ENCODE measurements at regions not wholly inside any gene's neighbourhood (a gene's known extent, or its start where the extent isn't known, plus 50 kb on each side); places are given as distances from the start of the nearest gene placed in this dataset.

DNA sequence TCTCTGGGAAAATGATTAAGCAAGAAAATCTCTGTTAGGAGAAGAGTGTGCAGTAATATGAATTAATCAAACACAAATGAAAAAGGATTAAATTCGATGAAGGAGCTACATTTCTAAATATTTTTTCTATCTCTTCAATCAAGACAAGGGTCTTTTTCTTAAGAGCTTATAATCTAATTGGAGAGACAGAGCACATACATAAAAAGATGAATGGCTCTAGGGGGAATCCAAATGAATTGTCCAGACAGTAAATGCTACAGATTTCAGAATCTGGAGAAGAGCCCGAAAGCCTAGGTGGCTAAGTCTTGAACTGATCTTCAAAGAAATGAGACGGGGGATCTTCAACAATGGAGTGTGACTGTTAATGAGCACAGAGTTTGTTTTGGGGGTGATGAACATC, 723.6 kb downstream of the UTRN start:
- DNase-seq = no peak

DNA sequence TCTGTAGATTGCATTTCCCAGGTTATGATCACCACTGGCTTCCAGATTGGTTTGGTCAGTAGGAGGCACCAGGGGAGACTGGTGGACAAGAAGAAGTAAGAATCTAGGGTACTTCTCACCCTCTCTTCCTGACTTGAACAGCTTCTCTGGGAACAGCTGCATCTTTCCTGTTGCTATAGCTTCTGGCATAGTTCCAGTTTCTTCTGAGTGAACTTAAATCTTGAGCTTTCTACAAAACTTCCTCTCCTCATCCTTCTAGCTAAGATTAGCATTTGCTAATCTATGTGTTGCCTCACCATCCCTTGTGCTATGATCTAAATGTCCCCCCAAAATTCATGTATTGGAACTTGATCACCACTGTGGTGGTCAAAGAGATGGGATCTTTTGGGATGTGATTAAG, 724.6 kb downstream of the UTRN start:
- DNase-seq = no peak

DNA sequence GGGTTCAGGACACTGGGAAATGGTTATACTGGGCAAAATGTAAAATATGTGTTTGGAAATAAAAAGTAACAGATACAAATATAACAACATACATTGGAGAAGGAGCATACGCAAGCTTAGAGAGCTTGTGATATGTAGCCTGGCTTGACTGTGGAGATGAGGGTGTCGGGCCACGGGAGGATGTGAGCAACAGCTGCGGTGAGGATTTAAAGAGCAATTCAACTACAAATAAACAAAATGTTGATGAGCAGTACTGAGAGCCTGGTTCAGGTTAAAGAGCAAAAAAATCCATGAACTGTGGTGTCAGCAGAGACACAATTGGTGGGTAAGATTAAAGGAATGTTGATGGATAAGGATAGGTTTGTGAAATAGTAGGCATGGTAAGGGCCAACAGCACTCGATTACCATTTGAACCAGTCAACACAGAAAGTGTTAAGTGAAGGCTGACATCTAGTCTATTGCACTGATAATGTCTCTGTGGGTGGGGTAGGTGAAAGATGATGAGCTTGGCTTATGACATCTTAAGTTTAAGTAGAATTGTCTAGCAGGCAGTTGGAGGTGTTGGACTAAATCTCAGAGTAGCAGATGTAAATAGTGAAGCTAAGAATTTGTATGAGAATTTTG, 723.2 kb downstream of the EPM2A start:
- no peak for DNase-seq

DNA sequence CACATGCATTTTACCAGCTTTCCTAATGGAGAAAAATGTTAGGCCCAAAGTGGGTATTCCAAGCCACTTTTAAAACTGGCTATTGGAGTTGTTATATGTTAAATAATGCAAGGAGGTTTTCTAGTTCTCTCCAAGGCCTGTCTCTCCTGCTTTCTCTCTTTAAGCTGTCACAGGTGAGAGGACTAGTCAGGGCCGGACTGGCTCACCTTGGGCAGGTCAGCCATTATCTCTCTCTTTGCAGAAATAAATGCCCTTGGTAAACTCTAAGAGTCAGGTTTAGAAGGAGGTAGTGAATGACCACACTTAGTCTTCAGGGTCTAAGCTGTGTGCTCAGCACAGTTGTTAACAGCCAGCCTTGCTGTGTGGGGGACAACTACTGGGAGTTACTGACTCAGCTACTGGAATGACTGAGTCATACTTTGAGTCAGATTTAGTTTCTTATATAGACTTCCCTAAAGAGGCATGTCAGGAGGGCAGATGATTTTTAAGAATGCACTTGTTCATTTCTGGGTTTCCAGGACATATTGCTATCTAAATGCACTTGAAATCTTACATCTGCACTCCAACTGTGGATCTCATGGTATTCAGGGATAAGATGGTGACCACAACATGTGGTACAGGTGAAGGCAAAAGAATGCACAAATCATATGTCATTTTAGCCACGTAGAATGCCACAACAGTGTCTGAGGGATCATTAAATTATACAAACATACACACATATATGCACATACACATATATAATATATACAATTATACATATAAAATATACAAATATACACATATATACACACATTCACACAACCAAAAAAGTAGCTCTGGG, 719.4 kb downstream of the EPM2A start:
- no peak for DNase-seq

DNA sequence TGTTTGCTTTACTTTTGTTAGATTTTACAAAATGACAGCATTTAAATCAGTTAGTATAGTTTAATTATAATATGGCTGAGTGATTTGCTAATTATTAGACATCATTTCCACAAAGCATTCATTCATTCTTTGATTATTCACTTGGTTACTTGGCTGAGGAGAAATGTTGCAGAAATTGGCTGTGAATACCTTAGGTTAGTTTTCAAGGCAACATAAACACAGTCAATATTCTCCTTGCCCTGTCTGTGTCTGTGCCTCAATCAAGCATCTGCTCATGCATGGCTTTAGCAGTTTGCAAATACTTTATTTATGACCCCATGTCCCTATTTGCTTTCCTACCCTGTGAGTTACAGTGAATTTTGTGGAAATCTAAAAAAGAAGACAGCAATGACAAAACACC, 718.3 kb downstream of the EPM2A start:
- no peak for DNase-seq

DNA sequence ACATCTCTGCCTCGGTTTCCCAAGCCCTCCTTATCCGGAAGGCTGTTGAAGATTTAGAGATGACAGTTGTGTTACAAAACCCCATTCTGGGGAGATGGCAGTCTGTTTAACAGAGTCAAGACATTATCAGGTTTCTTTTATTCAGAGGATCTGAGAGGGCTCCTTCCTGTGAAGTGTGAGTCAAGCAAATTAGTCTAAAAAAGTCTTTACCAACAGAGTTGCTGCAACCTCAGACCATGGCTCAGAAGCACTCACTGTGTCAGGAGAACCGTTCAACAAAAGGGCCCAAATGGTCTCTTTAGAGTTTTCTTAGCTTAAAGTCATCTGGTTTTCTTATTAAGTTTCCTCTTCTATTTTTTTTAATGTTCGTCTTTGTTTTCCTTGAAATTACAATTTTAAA, 717.8 kb downstream of the EPM2A start:
- DNase-seq = no peak

DNA sequence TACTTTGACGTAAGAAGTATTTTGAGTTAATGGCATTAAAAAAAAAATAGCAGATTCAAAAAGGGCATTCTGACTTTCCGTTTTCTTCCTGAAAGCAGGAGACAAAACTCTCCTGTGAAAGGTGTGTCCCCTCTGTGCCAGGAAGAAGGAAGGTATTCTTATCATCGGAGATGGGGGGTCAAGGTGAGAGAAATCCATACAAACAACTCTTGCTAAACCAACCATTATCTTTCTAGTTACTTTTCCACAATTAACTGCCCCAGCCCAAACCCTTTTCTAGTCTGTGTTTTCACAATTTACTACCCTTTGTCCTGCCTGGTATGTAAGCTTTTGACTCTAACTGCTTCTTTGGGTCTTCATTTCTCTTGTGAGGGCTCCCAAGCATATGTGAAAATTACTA, 717.3 kb downstream of the EPM2A start:
- no peak for DNase-seq

DNA sequence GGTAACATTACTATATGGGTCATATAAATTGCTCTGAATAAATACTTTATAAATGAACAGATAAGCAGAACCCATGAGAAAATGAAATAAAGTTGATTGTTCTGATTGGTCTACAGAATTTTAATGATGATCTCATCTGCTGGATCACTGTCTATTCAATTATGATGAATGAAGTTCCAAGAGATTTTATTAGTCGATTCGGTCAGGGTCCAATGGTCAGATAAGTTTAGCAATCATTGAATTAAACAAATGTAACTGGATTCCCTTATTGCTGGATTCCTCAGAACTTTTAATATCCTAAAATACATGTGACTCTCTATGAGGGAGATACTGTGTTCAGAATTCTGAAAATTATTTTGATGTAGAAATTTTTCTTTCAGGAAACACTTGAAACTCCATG, 715.2 kb downstream of the EPM2A start:
- no peak for DNase-seq

DNA sequence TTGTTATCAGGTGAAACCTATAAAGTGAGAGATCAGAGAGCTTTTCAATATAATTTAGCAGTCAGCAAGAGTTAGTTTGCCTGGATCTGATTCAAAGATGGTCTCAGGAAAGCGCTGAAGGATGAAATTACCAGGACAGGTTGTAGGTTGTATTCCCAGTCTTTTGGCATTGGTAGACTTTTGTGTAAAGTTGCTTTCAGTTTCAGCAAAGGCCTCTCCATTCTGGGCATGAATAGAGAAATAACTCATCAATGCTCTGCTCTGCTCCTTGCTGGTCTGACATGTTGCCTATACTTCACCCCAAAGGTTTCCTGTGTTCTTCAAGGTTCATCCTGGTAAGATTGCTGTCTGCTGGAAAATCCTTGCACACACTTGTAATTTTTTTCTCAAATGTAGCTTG, 714.8 kb downstream of the EPM2A start:
- no peak for DNase-seq

DNA sequence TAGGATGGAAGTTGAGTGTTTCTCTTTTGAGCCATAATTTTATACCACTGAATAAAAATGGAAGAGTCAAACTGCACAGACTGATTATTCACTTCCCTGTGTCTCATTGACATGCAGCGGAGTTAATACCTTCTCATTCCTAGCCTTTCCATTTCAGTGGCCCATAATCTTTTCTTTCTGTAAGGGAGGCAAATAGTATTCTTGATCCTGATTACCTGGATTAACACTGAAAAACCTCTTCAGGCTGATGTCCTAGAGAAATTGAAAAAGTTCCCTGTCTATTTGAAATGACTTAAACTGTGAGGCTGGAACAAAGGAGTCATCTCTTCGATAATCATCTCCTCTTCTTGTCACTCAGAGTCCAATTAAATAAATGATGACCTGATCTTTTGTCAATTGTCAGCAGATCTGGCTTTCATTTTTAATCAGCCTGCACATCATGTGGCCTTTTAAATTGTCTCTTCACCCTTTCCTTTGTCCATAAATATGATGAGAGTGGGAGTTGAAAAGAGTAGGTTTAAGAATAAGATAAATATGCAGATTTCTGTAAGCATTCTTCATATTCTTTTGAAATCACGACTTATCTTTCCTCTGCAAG, 713.0 kb downstream of the EPM2A start:
- no peak for DNase-seq

DNA sequence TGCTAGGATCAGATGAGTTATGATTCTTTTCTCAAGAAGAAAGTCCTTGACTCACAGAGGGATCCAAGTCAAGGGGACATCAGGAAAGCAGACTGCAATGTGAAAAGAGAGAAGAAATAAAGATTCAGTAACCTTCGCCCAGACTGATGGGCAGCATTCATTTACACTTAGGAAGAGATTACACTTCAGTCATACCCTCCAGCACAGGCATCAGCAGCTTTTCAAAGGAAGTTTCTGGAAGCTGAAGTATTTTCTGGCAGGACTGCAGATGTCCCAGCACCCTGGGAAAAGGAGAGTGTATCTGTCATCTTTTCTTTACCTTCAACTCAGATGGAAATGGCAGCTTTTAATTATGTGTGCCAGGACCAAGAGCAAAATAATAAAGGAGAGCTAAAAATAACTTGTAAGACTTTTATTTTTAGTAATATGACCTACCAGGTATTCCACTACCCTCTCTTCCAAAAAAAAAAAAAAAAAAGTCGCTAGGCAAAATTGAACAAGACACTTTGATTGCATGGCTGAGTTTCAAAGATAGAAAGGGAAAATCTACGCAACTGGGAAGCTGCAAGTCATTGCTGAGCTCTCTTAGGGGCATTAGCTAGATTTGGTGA, 712.1 kb downstream of the EPM2A start:
- no peak for DNase-seq

DNA sequence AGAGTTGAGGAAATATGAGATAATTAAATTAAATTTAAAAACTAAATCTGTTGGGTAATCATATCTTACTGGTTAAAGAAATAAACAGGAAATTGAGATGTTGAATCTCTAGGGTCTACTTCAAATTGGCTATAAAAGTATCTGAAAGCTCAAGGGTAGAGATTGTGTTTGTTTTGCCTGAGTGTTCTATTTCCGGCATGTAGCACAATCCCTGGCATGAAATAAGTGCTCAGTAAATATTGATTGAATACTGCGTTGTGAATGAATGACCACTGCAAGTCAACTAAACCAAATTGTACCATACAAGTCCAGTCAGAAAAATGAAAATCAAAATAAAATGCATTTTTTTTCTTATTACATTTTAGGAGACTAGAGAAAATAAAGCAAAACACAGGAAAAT, 709.8 kb downstream of the EPM2A start:
- no peak for DNase-seq

DNA sequence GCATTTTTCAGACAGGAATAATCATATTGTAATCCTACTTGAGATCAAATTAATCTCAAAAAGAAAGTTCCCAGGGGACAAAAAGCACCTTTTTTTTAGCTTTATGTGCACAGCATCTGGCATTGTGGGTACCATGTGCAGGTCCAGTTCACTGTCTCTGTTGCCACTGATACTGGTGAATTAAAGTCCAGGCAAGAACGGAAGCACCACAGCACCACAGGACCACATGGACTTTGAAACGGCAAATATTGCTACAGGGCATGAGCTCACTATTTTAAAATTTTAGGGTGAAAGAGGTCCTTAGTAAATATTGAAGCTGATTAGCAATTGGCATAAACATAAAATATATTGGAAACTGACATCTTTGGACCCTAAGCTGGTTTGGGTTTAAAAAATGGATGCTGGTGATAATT, 709.0 kb downstream of the EPM2A start:
- DNase-seq = no peak

DNA sequence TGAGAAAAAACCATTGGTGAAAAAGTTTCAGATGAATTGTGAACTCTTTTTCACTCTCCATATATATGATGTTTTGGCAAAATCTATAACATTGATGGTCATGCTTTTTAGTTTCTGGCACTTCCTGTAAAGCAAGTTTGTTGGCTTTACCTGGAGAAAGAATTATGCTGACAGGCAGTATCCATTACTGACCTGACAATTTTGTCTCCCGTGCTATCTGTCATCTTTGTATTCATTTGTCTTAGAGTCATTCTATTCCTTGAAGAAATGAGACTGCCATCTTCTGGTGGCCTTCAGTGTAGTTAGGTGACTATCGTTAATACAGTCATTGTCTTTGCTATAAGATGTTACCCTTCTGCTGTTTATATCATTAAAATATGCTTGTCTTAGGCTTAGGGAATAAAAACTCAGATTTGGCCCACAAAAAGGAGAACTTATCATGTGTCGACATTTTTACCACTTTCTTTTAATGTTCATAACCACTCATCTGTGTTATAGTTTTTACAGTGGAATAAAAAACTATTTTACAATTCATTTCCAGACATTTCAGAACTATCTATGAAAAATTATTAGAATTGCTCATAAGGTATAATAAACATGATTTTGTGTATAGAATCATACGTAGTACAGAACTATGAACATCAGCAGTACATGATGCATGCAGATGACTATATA, 707.0 kb downstream of the EPM2A start:
- peak; percentile 14 for DNase-seq

DNA sequence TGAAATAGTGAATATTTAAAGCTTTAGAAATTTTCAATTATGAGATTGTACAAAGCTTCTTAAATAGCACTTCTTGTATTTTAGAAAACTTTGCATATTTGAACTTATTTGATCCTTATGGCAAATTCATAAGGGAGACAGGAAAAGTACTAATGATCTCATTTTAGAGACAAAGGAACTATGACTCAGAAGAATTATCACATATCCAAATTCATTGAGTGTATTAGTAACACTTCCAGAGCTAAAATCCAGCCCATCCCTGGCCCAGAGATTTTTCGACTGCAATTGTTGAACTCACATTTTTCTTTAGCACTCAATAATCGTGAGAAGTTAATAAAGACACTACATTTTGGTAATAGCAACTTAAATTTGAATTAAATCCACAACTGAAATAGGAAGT, 704.3 kb downstream of the EPM2A start:
- no peak for DNase-seq

DNA sequence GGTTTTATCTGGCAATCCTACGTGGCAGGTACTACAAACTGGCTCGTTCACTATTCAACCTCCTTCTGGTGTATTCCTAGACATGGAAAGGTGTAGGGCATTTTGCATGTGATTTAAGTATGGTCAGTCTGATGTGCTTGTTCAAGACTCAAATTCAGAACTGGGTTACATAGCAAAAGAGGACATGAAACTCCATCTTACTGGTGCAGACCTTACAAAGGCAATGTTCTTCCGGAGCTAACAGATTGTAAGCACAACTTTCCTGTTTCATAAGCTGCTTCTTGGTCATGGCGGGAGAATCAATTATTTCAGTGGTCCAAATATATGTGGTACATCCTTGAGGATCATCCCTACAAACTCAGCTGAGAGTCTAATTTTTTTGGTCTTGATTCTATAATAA, 703.4 kb downstream of the EPM2A start:
- DNase-seq = no peak

DNA sequence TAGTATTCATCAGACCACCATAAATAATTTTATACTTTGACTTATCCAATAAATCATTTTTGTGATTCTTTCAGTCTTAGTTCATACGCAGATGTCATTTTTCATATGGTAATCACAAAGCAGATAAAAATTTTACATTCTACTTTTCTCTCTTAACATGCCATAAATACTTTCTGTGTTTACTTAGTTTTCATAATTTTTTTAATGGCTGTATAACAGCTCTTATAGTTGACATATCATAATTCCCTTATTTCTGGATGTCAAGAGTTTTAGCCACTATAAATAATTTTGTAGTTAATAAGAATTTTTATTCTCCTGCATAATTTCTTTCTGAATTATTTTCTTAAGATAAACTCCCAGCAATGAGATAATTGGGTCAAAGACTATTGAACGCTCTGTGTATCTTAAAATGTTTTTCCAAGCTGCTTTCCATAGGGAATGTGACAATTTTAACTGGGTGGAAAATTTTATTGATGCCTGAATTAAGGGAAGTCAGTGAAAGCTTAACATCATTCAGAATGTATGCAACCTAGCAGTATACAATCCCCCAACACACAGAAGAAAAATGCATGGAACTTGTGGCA, 702.7 kb downstream of the EPM2A start:
- DNase-seq = no peak

DNA sequence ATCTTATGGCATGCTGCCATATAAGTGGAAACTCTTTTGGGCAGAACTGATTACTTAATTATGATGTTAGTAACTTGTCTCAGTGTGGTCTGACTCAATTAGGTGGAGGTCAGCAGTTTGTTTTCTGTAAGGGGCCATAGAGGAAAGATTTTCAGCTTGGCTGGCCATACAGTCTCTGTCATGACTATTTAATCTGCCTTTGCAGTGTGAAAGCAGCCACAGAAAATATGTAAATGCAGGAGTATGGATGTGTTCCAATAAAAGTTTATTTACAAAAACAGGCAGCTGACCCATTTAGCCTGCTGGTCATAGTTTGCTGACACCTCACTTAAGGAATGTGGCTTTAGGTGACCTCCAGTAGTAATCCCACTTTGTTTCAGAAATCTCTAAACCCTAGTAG, 700.7 kb downstream of the EPM2A start:
- DNase-seq = no peak

DNA sequence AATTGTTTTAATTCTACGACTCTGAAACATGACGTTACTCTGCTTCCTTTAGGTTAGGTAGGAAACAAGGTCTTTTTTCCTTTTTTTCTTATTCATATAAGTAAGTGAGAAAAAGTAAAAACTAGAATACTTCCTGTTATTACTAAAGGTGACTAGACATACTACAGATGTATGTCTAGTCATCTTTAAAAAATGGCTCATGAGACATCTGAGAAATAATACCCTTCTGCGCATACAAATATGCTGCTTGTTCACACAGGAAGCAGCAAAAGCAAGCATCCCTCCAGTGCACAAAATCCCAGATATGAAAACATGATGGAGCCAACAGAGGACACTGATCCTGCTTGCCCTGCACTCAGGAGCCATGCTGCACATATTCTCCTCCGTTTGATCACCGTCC, 699.1 kb downstream of the EPM2A start:
- no peak for DNase-seq

DNA sequence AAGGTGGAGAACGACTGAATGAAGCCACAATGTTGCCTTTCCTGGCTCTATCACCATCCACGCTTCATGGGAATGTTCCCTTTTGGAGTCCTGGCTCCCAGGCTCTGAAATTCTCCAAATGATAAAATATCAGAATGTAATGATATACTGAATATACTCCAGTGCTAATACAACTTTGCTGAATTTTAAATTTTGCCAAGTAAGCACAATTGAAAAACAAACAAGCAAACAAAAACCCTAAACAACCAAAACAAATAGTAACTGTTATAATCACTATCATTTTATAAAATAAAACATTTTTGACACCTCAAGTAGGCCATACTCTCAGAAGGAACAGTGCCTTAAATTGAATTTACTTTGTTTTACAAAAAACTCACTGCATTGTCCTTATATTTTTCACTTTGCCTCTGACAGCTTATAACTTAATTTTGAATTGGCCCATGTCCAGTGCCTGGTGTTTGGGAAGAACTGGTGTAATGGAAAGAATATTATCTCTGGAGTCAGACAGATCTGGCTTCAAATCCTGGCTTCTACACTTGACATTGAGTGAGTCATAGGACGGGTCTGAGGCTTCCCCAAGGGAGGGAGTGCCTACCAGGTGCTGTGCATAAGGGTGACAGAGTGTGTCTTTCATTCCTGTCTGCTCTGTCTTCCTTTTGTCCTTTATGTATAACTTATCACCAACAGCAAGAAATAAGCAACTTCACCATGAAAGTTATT, 698.3 kb downstream of the EPM2A start:
- no peak for DNase-seq

DNA sequence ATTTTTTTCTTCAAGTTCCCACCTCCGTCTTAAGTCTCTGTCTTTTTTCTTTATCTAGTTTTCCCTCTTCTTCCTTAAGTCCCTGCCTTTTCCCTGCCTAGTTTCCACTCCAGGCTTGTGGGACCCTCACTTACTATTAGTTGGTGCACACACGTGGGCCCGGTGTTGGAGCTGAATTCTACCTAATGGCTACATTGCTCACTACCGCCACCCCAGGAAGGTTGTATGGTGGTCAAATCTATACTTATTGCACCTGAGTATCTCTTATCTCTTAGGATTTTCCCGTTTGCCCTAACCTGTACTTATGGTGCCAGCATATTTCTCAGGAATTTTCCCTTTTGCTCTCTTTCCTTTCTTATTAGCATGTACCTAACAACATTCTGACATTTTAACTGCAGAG, 692.8 kb downstream of the EPM2A start:
- no peak for DNase-seq

DNA sequence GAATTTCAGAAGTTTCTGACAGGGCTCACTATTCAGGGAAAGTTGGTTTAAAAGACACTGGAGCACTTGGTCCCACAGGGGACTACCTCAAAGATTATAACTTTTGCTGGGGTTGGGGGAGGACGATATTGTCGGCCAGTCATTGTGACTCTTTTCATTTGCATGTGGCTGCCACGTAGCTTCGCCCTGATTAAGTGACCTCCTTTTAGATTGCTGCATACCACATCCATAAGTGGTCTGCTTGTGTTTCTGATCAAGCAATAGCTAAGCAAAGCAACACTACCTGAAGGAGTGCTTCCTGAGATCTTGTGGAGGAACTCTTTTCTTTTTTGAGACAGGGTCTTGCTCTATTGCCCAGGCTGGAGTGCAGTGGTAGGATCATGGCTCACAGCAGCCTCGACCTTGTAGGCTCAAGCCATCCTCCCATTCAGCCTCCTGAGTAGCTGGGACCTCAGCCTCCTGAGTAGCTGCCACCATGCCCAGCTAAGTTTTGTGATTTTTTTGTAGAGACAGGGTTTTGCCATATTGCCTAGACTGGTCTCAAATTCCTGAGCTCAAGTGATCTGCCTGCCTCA, 691.3 kb downstream of the EPM2A start:
- no peak for DNase-seq
